Adrenal gland (tissue), 5 donors: ENCODE measurements at regions not wholly inside any gene's neighbourhood (a gene's known extent, or its start where the extent isn't known, plus 50 kb on each side); places are given as distances from the start of the nearest gene placed in this dataset.

Experiments used
- POLR2A ChIP-seq, 2 donors: fragments of 450-650 bp; IDR thresholded peaks; one replicate each; pipeline ENCODE4 v1.6.1; 2017; ENCODE audit warnings: antibody characterized with exemption in 2 of 2, mild to moderate bottlenecking in 2 of 2, moderate library complexity in 1 of 2
- TF ChIP-seq, protein P1 (sequence below), 6 experiments: fragments of 450-650 bp in 4 of 6; fragments of 200-600 bp in 2 of 6; sonication (generic) in 1 of 6; IDR thresholded peaks; 1 replicate in 5 of 6; 2 replicates in 1 of 6; pipeline versions ENCODE4 v1.5.1 to v1.8.0; 2016 to 2021; ENCODE audit warnings: antibody characterized with exemption in 6 of 6, mild to moderate bottlenecking in 2 of 6, moderate library complexity in 1 of 6
- donor health status: DM: no; HTN: no; CAD: no.

DNA sequence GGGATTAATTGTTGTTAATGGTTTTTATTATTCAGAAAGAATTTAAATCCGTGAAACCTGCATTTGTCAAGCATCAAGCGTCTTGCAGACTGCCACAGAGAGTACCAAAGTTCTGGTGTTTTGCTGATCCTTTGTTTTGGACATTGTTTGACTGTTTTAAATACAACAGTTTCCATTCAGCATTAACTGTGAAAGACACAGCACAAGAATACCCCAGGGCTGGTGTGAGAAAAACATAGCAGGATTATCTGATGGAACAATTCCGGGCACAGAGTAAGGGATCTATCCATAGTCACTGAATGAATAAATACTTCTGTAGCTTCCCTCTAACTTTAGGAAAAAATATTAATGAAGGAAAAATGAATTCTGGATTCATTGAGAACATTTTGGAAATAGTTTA, 202.3 kb downstream of the LTN1 start:
- TF ChIP-seq POLR2A (IDR thresholded peaks at IDR 0.05): no peak
- TF ChIP-seq, protein P1, sequence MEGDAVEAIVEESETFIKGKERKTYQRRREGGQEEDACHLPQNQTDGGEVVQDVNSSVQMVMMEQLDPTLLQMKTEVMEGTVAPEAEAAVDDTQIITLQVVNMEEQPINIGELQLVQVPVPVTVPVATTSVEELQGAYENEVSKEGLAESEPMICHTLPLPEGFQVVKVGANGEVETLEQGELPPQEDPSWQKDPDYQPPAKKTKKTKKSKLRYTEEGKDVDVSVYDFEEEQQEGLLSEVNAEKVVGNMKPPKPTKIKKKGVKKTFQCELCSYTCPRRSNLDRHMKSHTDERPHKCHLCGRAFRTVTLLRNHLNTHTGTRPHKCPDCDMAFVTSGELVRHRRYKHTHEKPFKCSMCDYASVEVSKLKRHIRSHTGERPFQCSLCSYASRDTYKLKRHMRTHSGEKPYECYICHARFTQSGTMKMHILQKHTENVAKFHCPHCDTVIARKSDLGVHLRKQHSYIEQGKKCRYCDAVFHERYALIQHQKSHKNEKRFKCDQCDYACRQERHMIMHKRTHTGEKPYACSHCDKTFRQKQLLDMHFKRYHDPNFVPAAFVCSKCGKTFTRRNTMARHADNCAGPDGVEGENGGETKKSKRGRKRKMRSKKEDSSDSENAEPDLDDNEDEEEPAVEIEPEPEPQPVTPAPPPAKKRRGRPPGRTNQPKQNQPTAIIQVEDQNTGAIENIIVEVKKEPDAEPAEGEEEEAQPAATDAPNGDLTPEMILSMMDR (IDR thresholded peaks at IDR 0.05): no peak
